HL-60/S4 (cell line): ENCODE measurements at regions not wholly inside any gene's neighbourhood (a gene's known extent, or its start where the extent isn't known, plus 50 kb on each side); places are given as distances from the start of the nearest gene placed in this dataset.
"Not testable (repeated sequence)": the region's sequence is repeated elsewhere in the genome, so short reads cannot be mapped to it uniquely, and the experiment has no call there.

ENCODE experiments used
- in situ Hi-C: fragments of 300-500 bp; cut with MboI; formaldehyde crosslinking; loops from 2 replicates; pipeline ENCODE4 v1.14.3; 2022; ENCODE audit warnings: low sequenced_read_pairs

GRCh38 chr3:154690413-154690812 lies 260.4 kb upstream of the GPR149 start:
- in situ Hi-C loops = no loop called here

GRCh38 chr3:154684440-154684839 lies 254.4 kb upstream of the GPR149 start:
- in situ Hi-C loops = no loop called here

- in situ Hi-C loops = no loop called here
Measured at GRCh38 chr3:154684021-154684420, 254.0 kb upstream of the GPR149 start.

- in situ Hi-C loops = no loop called here
Measured at GRCh38 chr3:154678041-154678654, 248.2 kb upstream of the GPR149 start.

GRCh38 chr3:154668835-154669234 lies 238.8 kb upstream of the GPR149 start:
- in situ Hi-C loops = no loop called here

- in situ Hi-C loops = no loop called here
Measured at GRCh38 chr3:154668187-154668586, 238.2 kb upstream of the GPR149 start.

- in situ Hi-C loops = no loop called here
Measured at GRCh38 chr3:154666542-154666941, 236.6 kb upstream of the GPR149 start.

- in situ Hi-C loops = no loop called here
Measured at GRCh38 chr3:154664714-154665113, 234.7 kb upstream of the GPR149 start.

GRCh38 chr3:154662851-154663250 lies 232.9 kb upstream of the GPR149 start:
- in situ Hi-C loops = no loop called here

GRCh38 chr3:154660811-154661210 lies 230.8 kb upstream of the GPR149 start:
- in situ Hi-C loops = no loop called here

- in situ Hi-C loops = no loop called here
Measured at GRCh38 chr3:154658000-154658399, 228.0 kb upstream of the GPR149 start.

GRCh38 chr3:154657218-154657617 lies 227.2 kb upstream of the GPR149 start:
- in situ Hi-C loops = no loop called here

GRCh38 chr3:154656486-154656885 lies 226.5 kb upstream of the GPR149 start:
- in situ Hi-C loops = no loop called here

GRCh38 chr3:154642145-154642544 lies 212.2 kb upstream of the GPR149 start:
- in situ Hi-C loops = no loop called here

GRCh38 chr3:154625756-154626155 lies 195.8 kb upstream of the GPR149 start:
- in situ Hi-C loops = no loop called here

GRCh38 chr3:154619621-154620020 lies 189.6 kb upstream of the GPR149 start:
- in situ Hi-C loops = not testable (repeated sequence)

GRCh38 chr3:154616298-154616697 lies 186.3 kb upstream of the GPR149 start:
- in situ Hi-C loops = no loop called here

- in situ Hi-C loops = no loop called here
Measured at GRCh38 chr3:154615471-154615870, 185.5 kb upstream of the GPR149 start.

GRCh38 chr3:154614601-154615000 lies 184.6 kb upstream of the GPR149 start:
- in situ Hi-C loops = no loop called here

GRCh38 chr3:154614078-154614477 lies 184.1 kb upstream of the GPR149 start:
- in situ Hi-C loops = no loop called here

GRCh38 chr3:154602241-154602640 lies 172.3 kb upstream of the GPR149 start:
- in situ Hi-C loops = no loop called here

GRCh38 chr3:154598166-154598565 lies 168.2 kb upstream of the GPR149 start:
- in situ Hi-C loops = no loop called here

GRCh38 chr3:154590675-154591384 lies 160.8 kb upstream of the GPR149 start:
- in situ Hi-C loops = no loop called here
